GM03348 (cell line): ENCODE measurements at regions not wholly inside any gene's neighbourhood (a gene's known extent, or its start where the extent isn't known, plus 50 kb on each side); places are given as distances from the start of the nearest gene placed in this dataset.

Experiments used
- DNase-seq: peaks from one replicate; pipeline ENCODE4 v3.0.0; 2012; ENCODE audit warnings: low spot score

GRCh38 chr1:24984800-24985522, 54.9 kb upstream of the RUNX3 start:
- no peak for DNase-seq

DNA sequence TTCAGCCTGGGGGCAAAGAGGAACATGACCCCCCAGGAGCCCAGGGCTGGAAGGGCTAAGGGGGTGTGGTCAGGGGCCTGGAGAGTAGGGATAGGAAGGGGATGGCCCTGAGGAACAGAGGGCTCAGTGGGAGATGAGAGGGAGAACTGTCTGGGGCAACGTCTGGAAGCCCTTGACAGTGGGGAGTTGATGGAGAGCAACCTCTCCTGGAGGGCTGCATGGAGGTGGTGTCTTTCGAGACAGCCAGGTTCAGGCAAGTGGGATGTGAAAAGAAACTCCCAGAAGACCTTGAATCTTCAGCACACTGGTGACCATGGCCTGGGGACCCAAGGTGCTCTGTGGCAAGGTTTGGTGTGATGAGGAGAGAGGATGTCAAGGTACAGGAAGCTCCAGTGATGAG, 54.2 kb upstream of the RUNX3 start:
- DNase-seq: no peak

- DNase-seq: no peak
These were observed 53.1 kb upstream of the RUNX3 start for GRCh38 chr1:24983006-24983680.

DNA sequence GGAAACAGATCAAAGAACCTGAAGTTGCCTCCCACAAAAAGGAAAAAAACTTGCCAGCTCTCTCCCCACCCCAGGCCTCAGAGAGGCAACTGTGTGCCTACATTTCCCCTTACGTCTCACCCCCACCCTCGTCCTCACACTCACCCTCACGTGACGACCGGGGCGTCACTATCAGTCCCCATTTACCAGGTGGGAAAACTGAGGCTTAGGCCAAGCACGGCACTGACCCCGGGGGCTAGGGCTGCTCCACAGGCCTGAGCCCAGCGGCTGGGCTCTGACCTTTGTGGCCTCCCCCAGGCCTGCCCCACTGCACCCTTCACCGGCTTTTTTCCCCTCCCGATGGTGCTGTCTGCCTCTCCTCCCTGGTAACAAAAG, 51.5 kb upstream of the RUNX3 start:
- DNase-seq: no peak

- DNase-seq: no peak
These were observed 51.0 kb upstream of the RUNX3 start for GRCh38 chr1:24980836-24981630.
